GM12878 (cell line): ENCODE measurements at regions not wholly inside any gene's neighbourhood (a gene's known extent, or its start where the extent isn't known, plus 50 kb on each side); places are given as distances from the start of the nearest gene placed in this dataset.

ENCODE experiments used
- ATAC-seq: fragments of 200-7000 bp; cut with Tn5 transposase; 3 replicates; pipeline ENCODE4 v1.9.1; 2020; ENCODE audit warnings: mild to moderate bottlenecking, moderate library complexity
- BruUV-seq: library from RNA; stranded (reverse); fragments of 400-500 nt; replicated peaks from 2 replicates; lab custom pipeline; 2021; lab: Mats Ljungman, UMichigan
- CTCF ChIA-PET: fragments of 300-600 bp; sonication (Branson Sonifier 250); formaldehyde crosslinking; extraction: SDS; loops from one replicate; lab custom pipeline; 2021; ENCODE audit warnings: inconsistent platforms; lab: Yijun Ruan, JAX
- POLR2A ChIA-PET: fragments of 350-600 bp; formaldehyde crosslinking; extraction: SDS; loops from one replicate; lab custom pipeline; 2021; ENCODE audit warnings: inconsistent platforms; lab: Charles Lee
- RAD21 ChIA-PET: fragments of 300-600 bp; sonication (Branson Sonifier 250); formaldehyde crosslinking; loops from one replicate; lab custom pipeline; 2023; ENCODE audit warnings: antibody characterized with exemption; ENCODE audit not compliant: unreplicated experiment; lab: Charles Lee
- SMC1A ChIA-PET: fragments of 300-600 bp; sonication (Branson Sonifier 250); formaldehyde crosslinking; loops from one replicate; lab custom pipeline; 2023; ENCODE audit not compliant: unreplicated experiment, uncharacterized antibody; lab: Charles Lee
- DNase-seq: peaks from one replicate; pipeline ENCODE4 v3.0.0-alpha.2; 2011; ENCODE audit warnings: low read depth, low spot score
- FAIRE-seq: peaks from 3 replicates; lab custom pipeline; 2011; peaks lifted over from hg19 to GRCh38; lab: Jason Lieb, UNC
- H2AFZ ChIP-seq: 2 replicates; pipeline ENCODE4 v1.6.0; 2011; ENCODE audit warnings: low read depth, low read length, control low read depth; ENCODE audit not compliant: control insufficient read depth
- H3K27ac ChIP-seq: 2 replicates; pipeline ENCODE4 v1.5.1; 2011; ENCODE audit warnings: control low read depth; ENCODE audit not compliant: control insufficient read depth, insufficient read depth
- H3K27me3 ChIP-seq, 2 experiments: replicated peaks in 1 of 2; 2 replicates each; pipeline versions ENCODE4 v1.6.0 to v1.6.1; 2011; ENCODE audit warnings: low read length in 1 of 2; ENCODE audit not compliant: control insufficient read depth in 2 of 2, insufficient read depth in 2 of 2
- H3K36me3 ChIP-seq, 2 experiments: 2 replicates each; pipeline ENCODE4 v1.5.1; 2011; ENCODE audit warnings: low read length in 1 of 2; ENCODE audit not compliant: control insufficient read depth in 2 of 2, insufficient read depth in 2 of 2
- H3K4me1 ChIP-seq: 2 replicates; pipeline ENCODE4 v1.6.1; 2011; ENCODE audit warnings: mild to moderate bottlenecking, low read length, moderate library complexity, mixed read lengths; ENCODE audit not compliant: control insufficient read depth, insufficient read depth
- H3K4me2 ChIP-seq: 2 replicates; pipeline ENCODE4 v1.6.0; 2011; ENCODE audit warnings: control low read depth; ENCODE audit not compliant: control insufficient read depth, insufficient read depth
- H3K4me3 ChIP-seq: fragments of 200-600 bp; sonication (generic); 2 replicates; pipeline ENCODE4 v1.5.1; 2016
- H3K79me2 ChIP-seq: 2 replicates; pipeline ENCODE4 v1.6.0; 2011; ENCODE audit warnings: low read length; ENCODE audit not compliant: control insufficient read depth, insufficient read depth
- H3K9ac ChIP-seq: 2 replicates; pipeline ENCODE4 v1.8.0; 2011; ENCODE audit warnings: low read length, control low read depth, mixed read lengths; ENCODE audit not compliant: control insufficient read depth, insufficient read depth
- H3K9me3 ChIP-seq: replicated peaks from 3 replicates; pipeline ENCODE4 v1.5.1; 2011; ENCODE audit warnings: mild to moderate bottlenecking, low read length; ENCODE audit not compliant: control insufficient read depth, insufficient read depth
- H4K20me1 ChIP-seq: 2 replicates; pipeline ENCODE4 v1.6.0; 2011; ENCODE audit not compliant: control insufficient read depth, insufficient read depth
- ATF2 ChIP-seq: IDR thresholded peaks from 2 replicates; pipeline ENCODE4 v1.6.1; 2012; ENCODE audit warnings: low read length, inconsistent platforms
- BMI1 ChIP-seq: fragments of 450-650 bp; IDR thresholded peaks from 2 replicates; pipeline ENCODE4 v1.6.1; 2016; ENCODE audit warnings: mild to moderate bottlenecking, moderate library complexity, borderline replicate concordance
- EED ChIP-seq: sonication (generic); IDR thresholded peaks from 2 replicates; pipeline ENCODE4 v1.6.1; 2016; ENCODE audit warnings: antibody characterized with exemption, low read depth
- HDAC2 ChIP-seq: fragments of 200-600 bp; sonication (generic); IDR thresholded peaks from 2 replicates; pipeline ENCODE4 v1.6.1; 2017
- JUNB ChIP-seq: IDR thresholded peaks from 2 replicates; pipeline ENCODE4 v1.6.1; 2016; ENCODE audit warnings: antibody characterized with exemption, mild to moderate bottlenecking
- POLR2AphosphoS5 ChIP-seq: IDR thresholded peaks from 2 replicates; pipeline ENCODE4 v1.6.1; 2011; ENCODE audit warnings: mild to moderate bottlenecking, low read length, inconsistent platforms
- RB1 ChIP-seq: fragments of 450-650 bp; formaldehyde crosslinking; IDR thresholded peaks from 2 replicates; pipeline ENCODE4 v1.6.1; 2017; ENCODE audit warnings: mild to moderate bottlenecking, borderline replicate concordance
- RCOR1 ChIP-seq: conservative IDR thresholded peaks from 2 replicates; pipeline ENCODE4 v1.6.1; 2012; ENCODE audit warnings: low read depth, low read length, improper control_type of control experiment
- TCF3 ChIP-seq: IDR thresholded peaks from 2 replicates; pipeline ENCODE4 v1.6.1; 2012; ENCODE audit warnings: low read depth, mild to moderate bottlenecking, low read length, borderline replicate concordance; ENCODE audit not compliant: insufficient read depth
- ZNF207 ChIP-seq: fragments of 450-650 bp; IDR thresholded peaks from 2 replicates; pipeline ENCODE4 v1.6.1; 2014; ENCODE audit warnings: antibody characterized with exemption, mild to moderate bottlenecking, borderline replicate concordance
- WGBS: methylation state at CpG from one replicate; pipeline ENCODE4 v1.1.6; 2016; ENCODE audit warnings: low lambda C conversion rate; ENCODE audit not compliant: insufficient replicate concordance, insufficient coverage; ENCODE audit errors: missing lambda C conversion rate; 5-methylcytosine and 5-hydroxymethylcytosine counted together
- in situ Hi-C: fragments of 300-500 bp; cut with MboI; formaldehyde crosslinking; loops from 9 replicates; pipeline ENCODE4 v1.14.3; 2018; ENCODE audit warnings: mixed read lengths
- intact Hi-C: fragments of 100-400 bp; cut with micrococcal nuclease; formaldehyde crosslinking; loops from one replicate; pipeline ENCODE4 v1.14.2; 2022; ENCODE audit not compliant: unreplicated experiment
- TF ChIP-seq, protein P1 (sequence below): IDR thresholded peaks from 2 replicates; pipeline ENCODE4 v1.6.1; 2011; ENCODE audit warnings: mild to moderate bottlenecking, low read depth, low read length, moderate library complexity; ENCODE audit not compliant: insufficient replicate concordance

DNA sequence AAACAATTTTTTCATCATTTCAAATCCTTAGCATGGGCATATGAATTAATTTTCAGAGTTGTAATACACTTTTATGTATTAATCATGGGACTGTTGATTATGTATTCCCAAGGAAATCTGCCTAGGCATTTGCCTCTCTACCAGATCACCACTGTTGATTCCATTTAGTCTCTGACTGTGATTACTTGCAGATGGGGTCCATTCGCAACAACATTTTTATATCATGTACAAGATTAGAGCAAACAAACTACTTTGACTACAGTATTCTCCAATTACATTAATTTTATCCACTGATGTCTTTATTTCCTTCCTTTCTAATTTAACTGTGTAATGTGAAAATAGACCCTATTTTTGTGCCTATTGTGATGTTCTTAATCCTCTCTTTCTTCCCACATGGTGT is 831.4 kb upstream of the SLC35B3 start:
- 5% methylated on average over 1 of the region's 1 CpG for WGBS
- SMC1A ChIA-PET, result no interaction called here
- intact Hi-C loops (no loop called here), in situ Hi-C loops (no loop called here)
- TF ChIP-seq BMI1 (no peak), ATF2 (no peak), JUNB (no peak), ZNF207 (no peak), TCF3 (no peak), POLR2AphosphoS5 (no peak), RB1 (no peak), EED (no peak), RCOR1 (no peak), HDAC2 (no peak)
- TF ChIP-seq, protein P1, sequence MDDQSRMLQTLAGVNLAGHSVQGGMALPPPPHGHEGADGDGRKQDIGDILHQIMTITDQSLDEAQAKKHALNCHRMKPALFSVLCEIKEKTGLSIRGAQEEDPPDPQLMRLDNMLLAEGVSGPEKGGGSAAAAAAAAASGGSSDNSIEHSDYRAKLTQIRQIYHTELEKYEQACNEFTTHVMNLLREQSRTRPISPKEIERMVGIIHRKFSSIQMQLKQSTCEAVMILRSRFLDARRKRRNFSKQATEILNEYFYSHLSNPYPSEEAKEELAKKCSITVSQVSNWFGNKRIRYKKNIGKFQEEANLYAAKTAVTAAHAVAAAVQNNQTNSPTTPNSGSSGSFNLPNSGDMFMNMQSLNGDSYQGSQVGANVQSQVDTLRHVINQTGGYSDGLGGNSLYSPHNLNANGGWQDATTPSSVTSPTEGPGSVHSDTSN, result no peak
- Histone ChIP-seq H3K27ac (no peak overlapping the region), H3K4me1 (no peaks in the 10 kb centered on the region), H3K27me3 (no peaks in the 10 kb centered on the region), H2AFZ (no peak overlapping the region), H3K4me3 (no peak overlapping the region), H3K36me3 (no peaks in the 10 kb centered on the region), H3K4me2 (no peak overlapping the region), H3K79me2 (no peaks in the 10 kb centered on the region), H3K9me3 (no peaks in the 10 kb centered on the region), H4K20me1 (no peaks in the 10 kb centered on the region), H3K9ac (no peak overlapping the region)
- ATAC-seq, result no peak
- POLR2A ChIA-PET, result no interaction called here
- CTCF ChIA-PET, result interaction anchor here (0.6 kb wide), 2 partner anchors 18 to 81 kb away, joined by 3 to 4 read pairs; no protein-coding TSS in a partner anchor
- no peak for DNase-seq
- no peak for FAIRE-seq
- BruUV-seq, result no TSS peak
- RAD21 ChIA-PET, result no interaction called here
